Panc1 (cell line): ENCODE measurements at regions not wholly inside any gene's neighbourhood (a gene's known extent, or its start where the extent isn't known, plus 50 kb on each side); places are given as distances from the start of the nearest gene placed in this dataset.

Source experiments
- ATAC-seq: fragments of 200-7000 bp; cut with Tn5 transposase; 2 replicates; pipeline ENCODE4 v1.9.1; 2020; ENCODE audit warnings: mild to moderate bottlenecking, moderate library complexity
- BruUV-seq: library from RNA; stranded (reverse); fragments of 400-500 nt; replicated peaks from 2 replicates; lab custom pipeline; 2021; lab: Mats Ljungman, UMichigan
- CTCF ChIA-PET: fragments of 300-600 bp; sonication (Branson Sonifier 250); formaldehyde crosslinking; loops from one replicate; lab custom pipeline; 2022; ENCODE audit warnings: antibody characterized with exemption; lab: Charles Lee
- POLR2A ChIA-PET: fragments of 300-600 bp; sonication (Branson Sonifier 250); formaldehyde crosslinking; loops from one replicate; lab custom pipeline; 2022; ENCODE audit warnings: antibody characterized with exemption; lab: Charles Lee
- DNase-seq: peaks from one replicate; pipeline ENCODE4 v3.0.0-alpha.2; 2010; ENCODE audit warnings: low read depth, low spot score
- H3K27ac ChIP-seq: 2 replicates; pipeline ENCODE4 v1.5.1; 2011; ENCODE audit warnings: mild to moderate bottlenecking, low read length, inconsistent platforms
- H3K27me3 ChIP-seq: fragments of 200-500 bp; sonication (Bioruptor generic); 2 replicates; pipeline ENCODE4 v1.6.0; 2014; ENCODE audit warnings: low read length, inconsistent platforms; ENCODE audit not compliant: control insufficient read depth, insufficient read depth
- H3K36me3 ChIP-seq: fragments of 200-500 bp; sonication (Bioruptor generic); 2 replicates; pipeline ENCODE4 v1.5.1; 2014; ENCODE audit warnings: inconsistent platforms, mild to moderate bottlenecking, low read length, moderate library complexity; ENCODE audit not compliant: control insufficient read depth, insufficient read depth
- H3K4me1 ChIP-seq: 2 replicates; pipeline ENCODE4 v1.5.1; 2011; ENCODE audit warnings: inconsistent platforms, mild to moderate bottlenecking, low read length, moderate library complexity; ENCODE audit not compliant: control insufficient read depth, insufficient read depth
- H3K4me3 ChIP-seq, 2 experiments: 2 replicates each; pipeline ENCODE4 v1.5.1; 2011 to 2012; ENCODE audit warnings: low read depth in 2 of 2, low read length in 2 of 2, mild to moderate bottlenecking in 2 of 2, inconsistent platforms in 1 of 2, moderate library complexity in 1 of 2
- H3K9me3 ChIP-seq: fragments of 200-500 bp; sonication (Bioruptor generic); 2 replicates; pipeline ENCODE4 v1.5.1; 2014; ENCODE audit warnings: low read depth, mild to moderate bottlenecking, inconsistent platforms, low read length, moderate library complexity; ENCODE audit not compliant: control insufficient read depth, insufficient read depth
- CTCF ChIP-seq: fragments of 450-650 bp; IDR thresholded peaks from 2 replicates; pipeline ENCODE4 v1.5.1; 2017; ENCODE audit warnings: mild to moderate bottlenecking
- POLR2AphosphoS5 ChIP-seq: IDR thresholded peaks from 2 replicates; pipeline ENCODE4 v1.6.1; 2012; ENCODE audit warnings: mild to moderate bottlenecking, low read depth, low read length, moderate library complexity
- REST ChIP-seq, 2 experiments: IDR thresholded peaks; 2 replicates each; pipeline ENCODE4 v1.6.1; 2011 to 2012; ENCODE audit warnings: low read depth in 2 of 2, control low read depth in 1 of 2, low read length in 1 of 2, mild to moderate bottlenecking in 1 of 2, moderate library complexity in 1 of 2; ENCODE audit not compliant: insufficient read depth in 1 of 2
- SIN3A ChIP-seq: IDR thresholded peaks from 2 replicates; pipeline ENCODE4 v1.6.1; 2012; ENCODE audit warnings: low read depth, mild to moderate bottlenecking, low read length, moderate library complexity, borderline replicate concordance; ENCODE audit not compliant: insufficient read depth
- TCF7L2 ChIP-seq: IDR thresholded peaks from 2 replicates; pipeline ENCODE4 v1.6.1; 2011; ENCODE audit warnings: mild to moderate bottlenecking, low read depth, low read length, inconsistent platforms
- in situ Hi-C: cut with HindIII; loops from 2 replicates; pipeline ENCODE4 v1.10.0; 2016; ENCODE audit warnings: low sequenced_read_pairs, low pct_unique_long_range_greater_than_20kb
- intact Hi-C: fragments of 100-400 bp; cut with micrococcal nuclease; formaldehyde crosslinking; loops from one replicate; pipeline ENCODE4 v1.10.0; 2022; ENCODE audit not compliant: unreplicated experiment

GRCh38 chr2:401019-401679, 113.3 kb upstream of the ALKAL2 start:
- H3K36me3 ChIP-seq = no peaks in the 10 kb centered on the region
- in situ Hi-C loops = no loop called here
- ATAC-seq (no peak), DNase-seq (no peak)
- no peak overlapping the region for H3K27ac ChIP-seq
- ChIA-PET POLR2A (no interaction called here), CTCF (no interaction called here)
- no peak overlapping the region for H3K4me3 ChIP-seq
- intact Hi-C loops = no loop called here
- H3K27me3 ChIP-seq = no peaks in the 10 kb centered on the region
- no peaks in the 10 kb centered on the region for H3K9me3 ChIP-seq
- H3K4me1 ChIP-seq = no peaks in the 10 kb centered on the region
- TF ChIP-seq SIN3A (no peak), CTCF (no peak), TCF7L2 (no peak), REST (IDR thresholded peaks at IDR 0.05; ENCODE audit: insufficient read depth in 1 of 2, low read depth in 2 of 2, low read length in 1 of 2) (no peak), POLR2AphosphoS5 (no peak)
- BruUV-seq = no TSS peak

GRCh38 chr2:397926-398325, 110.0 kb upstream of the ALKAL2 start:
- no peak overlapping the region for H3K4me3 ChIP-seq
- H3K27ac ChIP-seq = no peak overlapping the region
- DNase-seq (no peak), ATAC-seq (no peak)
- H3K4me1 ChIP-seq = peaks cover 7% of the 10 kb centered on the region; the same call in 1 of the 2 replicates
- H3K9me3 ChIP-seq = no peaks in the 10 kb centered on the region
- POLR2A ChIA-PET = no interaction called here
- intact Hi-C loops = no loop called here
- H3K27me3 ChIP-seq = no peaks in the 10 kb centered on the region
- H3K36me3 ChIP-seq = no peaks in the 10 kb centered on the region
- BruUV-seq = no TSS peak
- CTCF ChIA-PET = no interaction called here
- in situ Hi-C loops = no loop called here
- TF ChIP-seq CTCF = no peak
- no peak for TF ChIP-seq TCF7L2
- no peak for TF ChIP-seq REST (IDR thresholded peaks at IDR 0.05; ENCODE audit: insufficient read depth in 1 of 2, low read depth in 2 of 2, low read length in 1 of 2)
- TF ChIP-seq SIN3A = no peak
- no peak for TF ChIP-seq POLR2AphosphoS5
